Adrenal gland (tissue), 9 donors: ENCODE measurements at regions not wholly inside any gene's neighbourhood (a gene's known extent, or its start where the extent isn't known, plus 50 kb on each side); places are given as distances from the start of the nearest gene placed in this dataset.
A peak's percentile ranks its signal among the peaks of the same experiment; 100 is the strongest.

Experiments
- DNase-seq, 7 donors: peaks; one replicate each; pipeline ENCODE4 v3.0.0-alpha.2; 2019 to 2020
- H3K27ac ChIP-seq, 5 donors: fragments of 200-600 bp; sonication (generic) in 4 of 5; 1 replicate in 3 of 5; 2 replicates in 2 of 5; pipeline versions ENCODE4 v1.5.1 to v1.8.0; 2016 to 2020; ENCODE audit warnings: mild to moderate bottlenecking in 1 of 5
- H3K27me3 ChIP-seq: fragments of 200-600 bp; 2 replicates; pipeline ENCODE4 v1.8.0; 2021
- H3K36me3 ChIP-seq, 2 donors: fragments of 200-600 bp; replicated peaks in 1 of 2; 1 replicate in 1 of 2; 2 replicates in 1 of 2; pipeline versions ENCODE4 v1.5.1 to v1.8.0; 2018 to 2022
- H3K4me1 ChIP-seq, 2 donors: fragments of 200-600 bp; replicated peaks in 1 of 2; 1 replicate in 1 of 2; 2 replicates in 1 of 2; pipeline versions ENCODE4 v1.5.1 to v1.8.0; 2018 to 2021
- H3K4me3 ChIP-seq, 4 donors: fragments of 200-600 bp; sonication (generic) in 3 of 4; one replicate each; pipeline ENCODE4 v1.5.1; 2016 to 2018
- H3K9me3 ChIP-seq, 3 donors: fragments of 200-600 bp; sonication (generic) in 1 of 3; replicated peaks in 1 of 3; 1 replicate in 2 of 3; 2 replicates in 1 of 3; pipeline versions ENCODE4 v1.5.1 to v1.8.0; 2016 to 2021
- CTCF ChIP-seq, 6 experiments: fragments of 450-650 bp in 4 of 6; fragments of 200-600 bp in 2 of 6; sonication (generic) in 1 of 6; IDR thresholded peaks; 1 replicate in 5 of 6; 2 replicates in 1 of 6; pipeline versions ENCODE4 v1.5.1 to v1.8.0; 2016 to 2021; ENCODE audit warnings: antibody characterized with exemption in 6 of 6, mild to moderate bottlenecking in 2 of 6, moderate library complexity in 1 of 6
- POLR2A ChIP-seq, 2 donors: fragments of 450-650 bp; IDR thresholded peaks; one replicate each; pipeline ENCODE4 v1.6.1; 2017; ENCODE audit warnings: antibody characterized with exemption in 2 of 2, mild to moderate bottlenecking in 2 of 2, moderate library complexity in 1 of 2
- WGBS, 4 donors: extraction: QIAGEN DNeasy Blood & Tissue Kit in 2 of 4; methylation state at CpG; one replicate each; pipeline versions ENCODE4 v1.1.5 to v1.1.7; 2013 to 2017; 5-methylcytosine and 5-hydroxymethylcytosine counted together
- intact Hi-C, 2 donors: fragments of 100-400 bp; cut with DNase I; formaldehyde crosslinking; loops; one replicate each; pipeline versions ENCODE4 v1.14.1 to v1.15.0; 2022 to 2023
- donor health status: healthy with polysubstance abuse.
- donor health status: Bipolar disorder and iron deficiency.
- donor health status: DM: yes; HTN: yes; CAD: no.
- donor health status: DM: no; HTN: no; CAD: no.
- donor health status: DM: no; HTN: no; CAD: no.

GRCh38 chr11:112322173-112322790 is 61.6 kb upstream of the PLET1 start:
- TF ChIP-seq POLR2A (IDR thresholded peaks at IDR 0.05) = no peak
- TF ChIP-seq CTCF (IDR thresholded peaks at IDR 0.05) = no peak
- H3K27ac ChIP-seq = peak overlapping the region in 4 of 5 donors; percentile 34 to 84 (median 66)
- H3K9me3 ChIP-seq = no peaks in the 10 kb centered on the region
- H3K27me3 ChIP-seq = no peaks in the 10 kb centered on the region
- peaks cover 19 to 20% of the 10 kb centered on the region in 2 donors for H3K4me1 ChIP-seq
- intact Hi-C loops = no loop called here
- no peaks in the 10 kb centered on the region for H3K36me3 ChIP-seq
- DNase-seq = no peak
- WGBS, 4 donors = 86 to 88% (median 87%) methylated on average over 8 of the region's 8 CpGs
- H3K4me3 ChIP-seq = no peak overlapping the region

- no peaks in the 10 kb centered on the region for H3K27me3 ChIP-seq
- no peak for DNase-seq
- no peaks in the 10 kb centered on the region for H3K9me3 ChIP-seq
- no peak overlapping the region for H3K27ac ChIP-seq
- H3K4me1 ChIP-seq = no peaks in the 10 kb centered on the region
- intact Hi-C loops = no loop called here
- 68 to 87% (median 74%) methylated on average over 4 of the region's 4 CpGs for WGBS, 4 donors
- TF ChIP-seq POLR2A (IDR thresholded peaks at IDR 0.05) (no peak), CTCF (IDR thresholded peaks at IDR 0.05) (no peak)
- H3K36me3 ChIP-seq = no peaks in the 10 kb centered on the region
- no peak overlapping the region for H3K4me3 ChIP-seq
These were observed 73.7 kb upstream of the PLET1 start for GRCh38 chr11:112334381-112334780.

GRCh38 chr11:112336356-112336886 is 75.8 kb upstream of the PLET1 start:
- Histone ChIP-seq H3K36me3 (no peaks in the 10 kb centered on the region), H3K27ac (no peak overlapping the region), H3K4me3 (no peak overlapping the region), H3K4me1 (no peaks in the 10 kb centered on the region), H3K9me3 (no peaks in the 10 kb centered on the region), H3K27me3 (no peaks in the 10 kb centered on the region)
- intact Hi-C loops = no loop called here
- 91 to 95% (median 94%) methylated on average over 5 of the region's 5 CpGs for WGBS, 4 donors
- no peak for TF ChIP-seq CTCF (IDR thresholded peaks at IDR 0.05)
- TF ChIP-seq POLR2A (IDR thresholded peaks at IDR 0.05) = no peak
- DNase-seq = no peak

GRCh38 chr11:112339566-112339965 is 78.9 kb upstream of the PLET1 start:
- no peaks in the 10 kb centered on the region for H3K4me1 ChIP-seq
- no peak for TF ChIP-seq CTCF (IDR thresholded peaks at IDR 0.05)
- WGBS, 4 donors = 83 to 93% (median 90%) methylated on average over 2 of the region's 2 CpGs

More at GRCh38 chr11:112339566-112339965, 78.9 kb upstream of the PLET1 start:
- intact Hi-C loops = no loop called here
- H3K36me3 ChIP-seq = no peaks in the 10 kb centered on the region
- no peaks in the 10 kb centered on the region for H3K27me3 ChIP-seq
- no peak overlapping the region for H3K27ac ChIP-seq
- no peaks in the 10 kb centered on the region for H3K9me3 ChIP-seq
- no peak overlapping the region for H3K4me3 ChIP-seq
- no peak for DNase-seq
